KMS-11 (cell line): ENCODE measurements at regions not wholly inside any gene's neighbourhood (a gene's known extent, or its start where the extent isn't known, plus 50 kb on each side); places are given as distances from the start of the nearest gene placed in this dataset.

ENCODE experiments used
- H2AFZ ChIP-seq: fragments of 200-600 bp; sonication (generic); 2 replicates; pipeline ENCODE4 v1.6.1; 2016; ENCODE audit warnings: antibody characterized with exemption, mixed run types, low read depth
- H3K27ac ChIP-seq: fragments of 200-600 bp; sonication (generic); 2 replicates; pipeline ENCODE4 v1.6.1; 2016; ENCODE audit warnings: mild to moderate bottlenecking, mixed run types
- H3K27me3 ChIP-seq: fragments of 200-600 bp; sonication (generic); 2 replicates; pipeline ENCODE4 v1.6.1; 2017; ENCODE audit warnings: mild to moderate bottlenecking, low read depth, mixed run types, moderate library complexity; ENCODE audit not compliant: insufficient read depth
- H3K36me3 ChIP-seq: fragments of 200-600 bp; sonication (generic); 2 replicates; pipeline ENCODE4 v1.6.1; 2017; ENCODE audit warnings: mild to moderate bottlenecking, mixed run types; ENCODE audit not compliant: insufficient read depth
- H3K4me1 ChIP-seq: fragments of 200-600 bp; sonication (generic); 2 replicates; pipeline ENCODE4 v1.6.1; 2016; ENCODE audit warnings: mild to moderate bottlenecking, low read depth, mixed run types; ENCODE audit not compliant: poor library complexity, severe bottlenecking
- H3K4me2 ChIP-seq: fragments of 200-600 bp; sonication (generic); 2 replicates; pipeline ENCODE4 v1.7.0; 2016; ENCODE audit warnings: mild to moderate bottlenecking, mixed run types
- H3K4me3 ChIP-seq: fragments of 200-600 bp; sonication (generic); IDR thresholded peaks from 2 replicates; pipeline ENCODE4 v1.6.1; 2017; ENCODE audit warnings: low read depth, low read length, mixed read lengths; ENCODE audit not compliant: insufficient read depth
- H3K79me2 ChIP-seq: fragments of 200-600 bp; sonication (generic); 2 replicates; pipeline ENCODE4 v1.6.1; 2016; ENCODE audit warnings: low read depth, mixed run types; ENCODE audit not compliant: insufficient read depth
- H3K9ac ChIP-seq: fragments of 200-600 bp; sonication (generic); 2 replicates; pipeline ENCODE4 v1.6.1; 2016; ENCODE audit warnings: mild to moderate bottlenecking, mixed run types
- H4K20me1 ChIP-seq: fragments of 200-600 bp; sonication (generic); 2 replicates; pipeline ENCODE4 v1.6.1; 2016; ENCODE audit warnings: mild to moderate bottlenecking, mixed run types; ENCODE audit not compliant: insufficient read depth
- TF ChIP-seq, protein P1 (sequence below): fragments of 200-600 bp; sonication (generic); conservative IDR thresholded peaks from 2 replicates; pipeline ENCODE4 v1.6.1; 2017; ENCODE audit warnings: low read depth, mild to moderate bottlenecking, antibody characterized with exemption, low read length, moderate library complexity, mixed read lengths

DNA sequence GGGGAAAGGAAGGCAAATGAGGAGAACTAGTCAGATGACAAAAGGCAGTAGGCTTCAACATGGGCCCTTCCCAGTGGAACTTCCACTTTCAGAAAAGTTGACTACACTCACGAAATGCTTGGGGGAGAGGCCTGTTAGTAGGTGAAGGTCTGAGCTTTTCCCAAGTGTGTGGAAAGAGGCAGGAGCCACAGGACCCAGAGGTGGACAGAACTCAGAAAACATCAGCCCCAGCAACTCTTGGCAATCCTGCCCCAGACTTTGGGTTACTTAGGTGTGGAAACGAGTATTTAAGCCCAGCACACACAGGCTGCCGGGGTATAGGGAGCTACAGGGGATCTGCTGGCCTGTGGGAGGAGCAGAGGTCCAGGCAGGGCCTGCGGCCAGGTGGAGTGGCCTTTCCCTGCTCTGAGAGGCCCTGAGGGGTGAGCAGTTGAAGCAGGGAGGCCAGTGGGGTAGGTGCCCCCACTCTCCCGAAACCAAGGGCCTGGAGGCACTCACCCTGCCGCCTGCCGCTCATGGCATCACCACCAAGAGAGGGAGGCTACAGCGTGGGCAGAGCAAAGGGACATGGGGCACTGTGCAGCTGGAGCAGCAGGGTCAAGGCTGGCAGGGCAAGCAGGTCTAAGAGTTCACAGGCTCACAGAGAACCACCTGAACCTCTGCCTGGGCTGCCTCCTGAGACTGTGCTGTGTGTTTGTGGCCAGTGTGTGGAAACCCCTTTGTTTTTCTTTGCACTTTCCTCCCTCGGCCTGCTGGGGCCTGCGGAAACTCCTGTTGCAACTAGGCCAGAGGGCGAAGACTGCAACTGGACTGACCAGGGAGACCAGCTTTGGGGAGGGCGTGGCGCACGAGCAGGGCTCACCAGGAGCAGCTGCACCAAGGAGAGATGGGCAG, 130.7 kb upstream of the SERTAD2 start:
- H3K9ac ChIP-seq, result no peak overlapping the region
- no peaks in the 10 kb centered on the region for H3K4me1 ChIP-seq
- no peaks in the 10 kb centered on the region for H4K20me1 ChIP-seq
- H3K4me3 ChIP-seq, result no peak overlapping the region
- TF ChIP-seq, protein P1, sequence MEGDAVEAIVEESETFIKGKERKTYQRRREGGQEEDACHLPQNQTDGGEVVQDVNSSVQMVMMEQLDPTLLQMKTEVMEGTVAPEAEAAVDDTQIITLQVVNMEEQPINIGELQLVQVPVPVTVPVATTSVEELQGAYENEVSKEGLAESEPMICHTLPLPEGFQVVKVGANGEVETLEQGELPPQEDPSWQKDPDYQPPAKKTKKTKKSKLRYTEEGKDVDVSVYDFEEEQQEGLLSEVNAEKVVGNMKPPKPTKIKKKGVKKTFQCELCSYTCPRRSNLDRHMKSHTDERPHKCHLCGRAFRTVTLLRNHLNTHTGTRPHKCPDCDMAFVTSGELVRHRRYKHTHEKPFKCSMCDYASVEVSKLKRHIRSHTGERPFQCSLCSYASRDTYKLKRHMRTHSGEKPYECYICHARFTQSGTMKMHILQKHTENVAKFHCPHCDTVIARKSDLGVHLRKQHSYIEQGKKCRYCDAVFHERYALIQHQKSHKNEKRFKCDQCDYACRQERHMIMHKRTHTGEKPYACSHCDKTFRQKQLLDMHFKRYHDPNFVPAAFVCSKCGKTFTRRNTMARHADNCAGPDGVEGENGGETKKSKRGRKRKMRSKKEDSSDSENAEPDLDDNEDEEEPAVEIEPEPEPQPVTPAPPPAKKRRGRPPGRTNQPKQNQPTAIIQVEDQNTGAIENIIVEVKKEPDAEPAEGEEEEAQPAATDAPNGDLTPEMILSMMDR, result no peak
- H2AFZ ChIP-seq, result no peak overlapping the region
- no peak overlapping the region for H3K27ac ChIP-seq
- H3K4me2 ChIP-seq, result no peak overlapping the region
- no peaks in the 10 kb centered on the region for H3K79me2 ChIP-seq
- H3K36me3 ChIP-seq, result no peaks in the 10 kb centered on the region
- H3K27me3 ChIP-seq, result no peaks in the 10 kb centered on the region

DNA sequence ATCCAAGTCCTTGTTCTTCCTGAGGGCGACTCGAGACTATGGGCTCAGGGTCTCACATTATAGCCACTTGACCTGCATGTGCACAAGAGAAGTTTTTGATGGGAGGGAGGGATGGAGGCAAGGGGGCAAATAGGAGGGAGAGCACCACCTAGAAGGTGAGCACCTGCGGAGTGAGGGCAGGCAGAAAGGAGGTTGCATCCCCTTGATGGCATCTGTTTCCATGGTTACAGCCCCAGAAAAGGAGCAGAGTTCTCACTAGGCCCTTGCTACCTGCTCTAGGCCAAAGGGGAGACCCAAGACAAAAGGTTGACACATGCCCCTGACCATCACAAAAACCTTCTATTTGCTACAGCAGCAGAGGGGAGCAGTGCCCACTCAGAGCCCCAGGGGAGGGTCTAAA, 131.5 kb upstream of the SERTAD2 start:
- no peak overlapping the region for H3K9ac ChIP-seq
- TF ChIP-seq, protein P1, result no peak
- H3K36me3 ChIP-seq, result no peaks in the 10 kb centered on the region
- no peaks in the 10 kb centered on the region for H3K27me3 ChIP-seq
- no peak overlapping the region for H3K27ac ChIP-seq
- no peak overlapping the region for H3K4me2 ChIP-seq
- no peaks in the 10 kb centered on the region for H4K20me1 ChIP-seq
- H3K79me2 ChIP-seq, result no peaks in the 10 kb centered on the region
- H2AFZ ChIP-seq, result no peak overlapping the region
- no peak overlapping the region for H3K4me3 ChIP-seq
- H3K4me1 ChIP-seq, result no peaks in the 10 kb centered on the region

DNA sequence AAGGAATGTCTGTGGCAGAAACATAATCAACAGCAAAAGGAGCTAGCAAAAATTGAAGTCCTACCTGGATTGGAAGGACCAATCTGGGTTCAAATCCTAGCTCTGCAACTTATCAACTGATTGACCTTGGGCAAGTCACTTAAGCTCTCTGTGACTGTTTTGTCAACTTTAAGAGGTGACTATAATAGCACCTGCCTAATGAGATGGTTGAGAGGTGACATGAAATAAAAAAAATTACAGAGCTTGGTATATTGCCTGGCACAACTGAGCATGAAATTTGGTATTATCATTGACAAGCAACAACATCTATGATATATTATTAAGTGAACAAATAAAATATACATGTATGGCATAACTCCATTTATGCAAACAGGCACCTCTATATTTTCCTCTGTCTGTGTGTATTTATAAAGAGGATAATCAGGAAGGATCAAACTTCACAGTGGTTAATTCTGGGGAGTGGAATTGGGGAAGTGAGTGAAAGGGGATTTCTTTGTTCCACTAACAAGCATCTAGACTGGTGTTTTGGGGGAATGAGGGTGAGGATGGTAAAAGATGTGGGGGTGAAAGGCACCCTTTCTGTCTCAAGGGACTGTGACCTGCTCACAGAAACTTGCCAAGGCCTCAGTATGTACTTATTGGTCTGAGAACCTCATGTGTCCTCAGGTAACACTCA, 132.8 kb upstream of the SERTAD2 start:
- Histone ChIP-seq H3K27me3 (no peaks in the 10 kb centered on the region), H3K4me2 (no peak overlapping the region), H3K27ac (no peak overlapping the region), H3K4me1 (no peaks in the 10 kb centered on the region), H3K79me2 (no peaks in the 10 kb centered on the region), H4K20me1 (no peaks in the 10 kb centered on the region), H3K36me3 (no peaks in the 10 kb centered on the region), H2AFZ (no peak overlapping the region), H3K4me3 (no peak overlapping the region), H3K9ac (no peak overlapping the region)
- TF ChIP-seq, protein P1, result no peak

DNA sequence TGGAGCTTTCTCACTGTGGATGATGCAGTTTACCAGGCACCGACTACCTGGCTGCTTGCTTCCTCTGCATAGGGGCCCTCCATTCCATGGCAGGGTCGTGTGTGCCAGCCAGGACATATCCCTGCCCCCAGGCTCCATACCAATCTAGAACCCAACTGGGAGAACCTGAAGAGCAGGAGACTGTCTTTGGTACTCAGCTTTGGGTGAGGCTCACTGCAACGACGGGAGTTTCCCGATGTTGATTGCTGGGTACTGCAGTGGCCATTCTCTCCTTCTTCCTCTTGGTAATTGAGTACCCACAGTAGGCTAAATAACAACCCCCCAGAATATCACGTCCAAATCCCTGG, 133.3 kb upstream of the SERTAD2 start:
- Histone ChIP-seq H3K27me3 (no peaks in the 10 kb centered on the region), H3K4me2 (no peak overlapping the region), H3K4me1 (no peaks in the 10 kb centered on the region), H2AFZ (no peak overlapping the region), H3K4me3 (no peak overlapping the region), H3K36me3 (no peaks in the 10 kb centered on the region), H4K20me1 (no peaks in the 10 kb centered on the region), H3K9ac (no peak overlapping the region), H3K79me2 (no peaks in the 10 kb centered on the region), H3K27ac (no peak overlapping the region)
- TF ChIP-seq, protein P1, result no peak
